Globus pallidus (tissue), 1 donor: ENCODE measurements at regions not wholly inside any gene's neighbourhood (a gene's known extent, or its start where the extent isn't known, plus 50 kb on each side); places are given as distances from the start of the nearest gene placed in this dataset.

Source experiments
- DNase-seq: peaks from one replicate; pipeline ENCODE4 v3.0.0-alpha.2; 2015; ENCODE audit warnings: low spot score

GRCh38 chr4:10747186-10747585, 62.6 kb upstream of the CLNK start:
- no peak for DNase-seq

- peak; percentile 68 for DNase-seq
These were observed 62.0 kb upstream of the CLNK start for GRCh38 chr4:10746371-10747171.

- DNase-seq = no peak
These were observed 58.8 kb upstream of the CLNK start for GRCh38 chr4:10743357-10743756.

- no peak for DNase-seq
These were observed 57.6 kb upstream of the CLNK start for GRCh38 chr4:10741961-10742699.

- DNase-seq = no peak
These were observed 56.5 kb upstream of the CLNK start for GRCh38 chr4:10740891-10741620.

- no peak for DNase-seq
These were observed 55.7 kb upstream of the CLNK start for GRCh38 chr4:10740251-10740650.

GRCh38 chr4:10738826-10739489, 54.4 kb upstream of the CLNK start:
- DNase-seq = no peak

GRCh38 chr4:10737337-10737736, 52.8 kb upstream of the CLNK start:
- no peak for DNase-seq

- DNase-seq = no peak
These were observed 52.3 kb upstream of the CLNK start for GRCh38 chr4:10736895-10737294.

GRCh38 chr4:10736266-10736665, 51.7 kb upstream of the CLNK start:
- no peak for DNase-seq

- DNase-seq = no peak
These were observed 50.1 kb upstream of the CLNK start for GRCh38 chr4:10734697-10735096.
